ENCODE measurements at regions not wholly inside any gene's neighbourhood (a gene's known extent, or its start where the extent isn't known, plus 50 kb on each side); places are given as distances from the start of the nearest gene placed in this dataset.

DNA sequence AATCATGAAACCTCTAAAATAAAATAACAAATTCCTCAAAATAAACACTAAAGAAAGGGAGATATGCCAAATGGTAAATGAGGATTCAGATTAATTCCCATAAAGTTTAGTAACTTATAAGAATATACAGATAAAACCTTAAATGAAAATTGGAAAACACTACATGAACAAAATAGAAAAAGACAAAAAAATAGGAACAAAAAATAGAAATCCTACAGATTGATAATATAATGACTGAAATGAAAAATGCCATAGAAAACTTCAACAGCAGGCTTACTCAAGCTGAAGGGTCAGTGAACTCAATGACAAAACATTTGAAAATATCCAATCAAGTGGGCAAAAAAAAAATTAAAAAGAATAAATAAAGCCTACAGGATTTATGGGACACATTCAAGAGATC is 1784.8 kb downstream of the PCDH9 start:
- Histone ChIP-seq H2AFZ (ENCODE audit: control insufficient read depth, low read depth, low read length) (no peak overlapping the region), H3K4me3 (no peak overlapping the region), H3K9ac (ENCODE audit: control insufficient read depth, insufficient read depth, low read length) (no peak overlapping the region), H3K9me3 (replicated peaks; ENCODE audit: control insufficient read depth, insufficient read depth, low read length) (no peaks in the 10 kb centered on the region), H3K36me3 (ENCODE audit: control insufficient read depth in 2 of 2, insufficient read depth in 2 of 2, low read length in 1 of 2) (no peaks in the 10 kb centered on the region), H3K4me2 (ENCODE audit: control insufficient read depth, insufficient read depth) (no peak overlapping the region), H4K20me1 (ENCODE audit: control insufficient read depth, insufficient read depth) (no peaks in the 10 kb centered on the region), H3K27me3 (replicated peaks in 1 of 2; ENCODE audit: control insufficient read depth in 2 of 2, insufficient read depth in 2 of 2, low read length in 1 of 2) (no peaks in the 10 kb centered on the region), H3K27ac (ENCODE audit: control insufficient read depth, insufficient read depth) (no peak overlapping the region), H3K79me2 (ENCODE audit: control insufficient read depth, insufficient read depth, low read length) (no peaks in the 10 kb centered on the region), H3K4me1 (ENCODE audit: control insufficient read depth, insufficient read depth, low read length) (no peaks in the 10 kb centered on the region)
- TF ChIP-seq KLF5 (IDR thresholded peaks at IDR 0.05; ENCODE audit: partially characterized antibody) (no peak), GATAD2B (conservative IDR thresholded peaks at IDR 0.05; ENCODE audit: low read depth) (no peak), ZSCAN29 (IDR thresholded peaks at IDR 0.05) (no peak), CHD2 (IDR thresholded peaks at IDR 0.05; ENCODE audit: borderline replicate concordance, low read depth, low read length) (no peak)
- TF ChIP-seq, protein P1, sequence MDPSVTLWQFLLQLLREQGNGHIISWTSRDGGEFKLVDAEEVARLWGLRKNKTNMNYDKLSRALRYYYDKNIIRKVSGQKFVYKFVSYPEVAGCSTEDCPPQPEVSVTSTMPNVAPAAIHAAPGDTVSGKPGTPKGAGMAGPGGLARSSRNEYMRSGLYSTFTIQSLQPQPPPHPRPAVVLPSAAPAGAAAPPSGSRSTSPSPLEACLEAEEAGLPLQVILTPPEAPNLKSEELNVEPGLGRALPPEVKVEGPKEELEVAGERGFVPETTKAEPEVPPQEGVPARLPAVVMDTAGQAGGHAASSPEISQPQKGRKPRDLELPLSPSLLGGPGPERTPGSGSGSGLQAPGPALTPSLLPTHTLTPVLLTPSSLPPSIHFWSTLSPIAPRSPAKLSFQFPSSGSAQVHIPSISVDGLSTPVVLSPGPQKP (IDR thresholded peaks at IDR 0.05; ENCODE audit: low read depth, low read length) = no peak
- FAIRE-seq (no peak), ATAC-seq (no peak), DNase-seq (ENCODE audit: low read depth, low spot score) (no peak)
- RAD21 ChIA-PET (ENCODE audit: unreplicated experiment) = no interaction called here
- no TSS peak for BruUV-seq (replicated peaks)
- intact Hi-C loops (cut with micrococcal nuclease; ENCODE audit: unreplicated experiment) (no loop called here), in situ Hi-C loops (cut with MboI) (no loop called here)
- SMC1A ChIA-PET (ENCODE audit: uncharacterized antibody, unreplicated experiment) = interaction anchor here (0.6 to 1.5 kb wide), 2 partner anchors 8 to 12 kb away, joined by 3 read pairs; no protein-coding TSS in a partner anchor
- POLR2A ChIA-PET = no interaction called here
- CTCF ChIA-PET = no interaction called here

DNA sequence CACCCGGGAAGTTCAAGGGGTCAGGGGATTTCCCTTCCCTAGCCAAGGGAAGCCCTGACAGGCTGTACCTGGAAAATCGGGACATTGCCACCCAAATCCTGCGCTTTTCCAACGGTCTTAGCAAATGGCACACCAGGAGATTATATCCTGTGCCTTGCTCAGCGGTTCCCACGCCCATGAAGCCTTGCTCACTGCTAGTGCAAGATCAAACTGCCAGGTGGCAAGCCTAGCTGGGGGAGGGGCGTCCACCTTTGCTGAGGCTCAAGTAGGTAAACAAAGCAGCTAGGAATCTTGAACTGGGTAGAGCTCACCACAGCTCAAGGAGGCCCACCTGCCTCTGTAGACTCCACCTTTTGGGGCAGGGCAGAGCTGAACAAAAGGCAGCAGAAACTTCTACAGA is 1794.5 kb downstream of the PCDH9 start:
- Histone ChIP-seq H3K79me2 (ENCODE audit: control insufficient read depth, insufficient read depth, low read length) (no peaks in the 10 kb centered on the region), H2AFZ (ENCODE audit: control insufficient read depth, low read depth, low read length) (no peak overlapping the region), H4K20me1 (ENCODE audit: control insufficient read depth, insufficient read depth) (no peaks in the 10 kb centered on the region), H3K9ac (ENCODE audit: control insufficient read depth, insufficient read depth, low read length) (no peak overlapping the region), H3K9me3 (replicated peaks; ENCODE audit: control insufficient read depth, insufficient read depth, low read length) (no peaks in the 10 kb centered on the region; the same call in 2 of the 3 replicates), H3K4me2 (ENCODE audit: control insufficient read depth, insufficient read depth) (no peak overlapping the region), H3K27me3 (replicated peaks in 1 of 2; ENCODE audit: control insufficient read depth in 2 of 2, insufficient read depth in 2 of 2, low read length in 1 of 2) (no peaks in the 10 kb centered on the region), H3K4me1 (ENCODE audit: control insufficient read depth, insufficient read depth, low read length) (no peaks in the 10 kb centered on the region), H3K36me3 (ENCODE audit: control insufficient read depth in 2 of 2, insufficient read depth in 2 of 2, low read length in 1 of 2) (no peaks in the 10 kb centered on the region), H3K27ac (ENCODE audit: control insufficient read depth, insufficient read depth) (no peak overlapping the region), H3K4me3 (no peak overlapping the region)
- ChIA-PET POLR2A (no interaction called here), RAD21 (ENCODE audit: unreplicated experiment) (no interaction called here), CTCF (no interaction called here), SMC1A (ENCODE audit: uncharacterized antibody, unreplicated experiment) (interaction anchor here (1.9 kb wide), 1 partner anchor 15 kb away, joined by 5 read pairs; no protein-coding TSS in a partner anchor)
- intact Hi-C loops (cut with micrococcal nuclease; ENCODE audit: unreplicated experiment) (no loop called here), in situ Hi-C loops (cut with MboI) (no loop called here)
- BruUV-seq (replicated peaks) = no TSS peak
- DNase-seq (ENCODE audit: low read depth, low spot score) (no peak), FAIRE-seq (no peak), ATAC-seq (no peak)
- 0% methylated on average over 7 of the region's 7 CpGs for whole genome bisulfite sequencing (ENCODE audit: insufficient coverage, insufficient replicate concordance, low lambda C conversion rate, missing lambda C conversion rate)
- TF ChIP-seq, protein P2, sequence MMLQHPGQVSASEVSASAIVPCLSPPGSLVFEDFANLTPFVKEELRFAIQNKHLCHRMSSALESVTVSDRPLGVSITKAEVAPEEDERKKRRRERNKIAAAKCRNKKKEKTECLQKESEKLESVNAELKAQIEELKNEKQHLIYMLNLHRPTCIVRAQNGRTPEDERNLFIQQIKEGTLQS (IDR thresholded peaks at IDR 0.05; ENCODE audit: borderline replicate concordance, extremely low read depth, low read depth, low read length) = no peak
